CD14-positive monocyte (primary cell): ENCODE measurements at regions not wholly inside any gene's neighbourhood (a gene's known extent, or its start where the extent isn't known, plus 50 kb on each side); places are given as distances from the start of the nearest gene placed in this dataset.

Experiments used
- DNase-seq, 3 donors: peaks; one replicate each; pipeline ENCODE4 v3.0.0-alpha.2; 2011 to 2022
- H2AFZ ChIP-seq: 2 replicates; pipeline ENCODE4 v1.6.0; 2012; ENCODE audit warnings: mild to moderate bottlenecking, low read depth, low read length, inconsistent platforms; ENCODE audit not compliant: insufficient read depth, poor library complexity, severe bottlenecking
- H3K27ac ChIP-seq, 2 donors: 1 replicate in 1 of 2; 2 replicates in 1 of 2; pipeline ENCODE4 v1.5.1; 2012 to 2013; ENCODE audit warnings: low read length in 2 of 2, control low read depth in 1 of 2, inconsistent platforms in 1 of 2, low read depth in 1 of 2, mild to moderate bottlenecking in 1 of 2
- H3K27me3 ChIP-seq, 2 donors: one replicate each; pipeline versions ENCODE4 v1.6.0 to v1.6.1; 2011 to 2013; ENCODE audit warnings: low read length in 2 of 2; ENCODE audit not compliant: control insufficient read depth in 2 of 2, insufficient read depth in 2 of 2
- H3K36me3 ChIP-seq, 2 donors: replicated peaks in 1 of 2; 1 replicate in 1 of 2; 2 replicates in 1 of 2; pipeline versions ENCODE4 v1.5.1 to v1.6.1; 2012 to 2013; ENCODE audit warnings: low read length in 2 of 2, control low read depth in 1 of 2, inconsistent platforms in 1 of 2, mild to moderate bottlenecking in 1 of 2; ENCODE audit not compliant: insufficient read depth in 2 of 2, control insufficient read depth in 1 of 2
- H3K4me1 ChIP-seq, 2 donors: 1 replicate in 1 of 2; 2 replicates in 1 of 2; pipeline versions ENCODE4 v1.5.1 to v1.6.1; 2012 to 2013; ENCODE audit warnings: low read length in 2 of 2, control low read depth in 1 of 2, inconsistent platforms in 1 of 2, mild to moderate bottlenecking in 1 of 2, moderate library complexity in 1 of 2; ENCODE audit not compliant: insufficient read depth in 2 of 2, control insufficient read depth in 1 of 2
- H3K4me2 ChIP-seq: replicated peaks from 2 replicates; pipeline ENCODE3; 2012; ENCODE audit warnings: low read length, moderate library complexity, mild to moderate bottlenecking; ENCODE audit not compliant: poor library complexity, severe bottlenecking; ENCODE audit errors: extremely low read depth
- H3K4me3 ChIP-seq, 3 experiments: fragments of 200-600 bp in 1 of 3; sonication (generic) in 1 of 3; replicated peaks in 1 of 3; 1 replicate in 2 of 3; 2 replicates in 1 of 3; pipeline ENCODE4 v1.5.1; 2011 to 2013; ENCODE audit warnings: low read length in 3 of 3, mild to moderate bottlenecking in 3 of 3, control low read depth in 2 of 3, low read depth in 2 of 3, inconsistent platforms in 1 of 3, moderate library complexity in 1 of 3
- H3K79me2 ChIP-seq: 2 replicates; pipeline ENCODE4 v1.6.0; 2012; ENCODE audit warnings: mild to moderate bottlenecking, control low read depth, inconsistent platforms, low read length, moderate library complexity; ENCODE audit not compliant: insufficient read depth
- H3K9ac ChIP-seq: 2 replicates; pipeline ENCODE4 v1.6.0; 2017; ENCODE audit warnings: low read length, mild to moderate bottlenecking; ENCODE audit not compliant: insufficient read depth, poor library complexity, severe bottlenecking
- H3K9me3 ChIP-seq, 2 donors: replicated peaks in 1 of 2; 1 replicate in 1 of 2; 2 replicates in 1 of 2; pipeline versions ENCODE4 v1.5.1 to v1.6.1; 2012 to 2013; ENCODE audit warnings: low read length in 2 of 2, control low read depth in 1 of 2; ENCODE audit not compliant: control insufficient read depth in 1 of 2, insufficient read depth in 1 of 2
- H4K20me1 ChIP-seq: 2 replicates; pipeline ENCODE4 v1.6.0; 2012; ENCODE audit warnings: mild to moderate bottlenecking, low read length, control low read depth, moderate library complexity; ENCODE audit not compliant: insufficient read depth
- H3K27ac Mint-ChIP-seq, 7 donors: one replicate each; pipeline ENCODE4 v1.8.0; 2020; ENCODE audit warnings: mild to moderate bottlenecking in 7 of 7, mixed read lengths in 7 of 7, moderate library complexity in 6 of 7, inconsistent platforms in 2 of 7
- H3K27me3 Mint-ChIP-seq, 3 donors: one replicate each; pipeline ENCODE4 v1.8.0; 2021 to 2022; ENCODE audit warnings: low read depth in 3 of 3, mild to moderate bottlenecking in 3 of 3, mixed read lengths in 3 of 3, moderate library complexity in 3 of 3, inconsistent platforms in 1 of 3
- H3K36me3 Mint-ChIP-seq, 2 donors: one replicate each; pipeline ENCODE4 v1.8.0; 2020; ENCODE audit warnings: mixed read lengths in 2 of 2, inconsistent platforms in 1 of 2, mild to moderate bottlenecking in 1 of 2
- H3K4me1 Mint-ChIP-seq: one replicate; pipeline ENCODE4 v1.8.0; 2020; ENCODE audit warnings: mild to moderate bottlenecking, mixed read lengths
- H3K4me3 Mint-ChIP-seq, 2 donors: one replicate each; pipeline ENCODE4 v1.8.0; 2020; ENCODE audit warnings: mild to moderate bottlenecking in 2 of 2, mixed read lengths in 2 of 2, moderate library complexity in 1 of 2
- H3K9me3 Mint-ChIP-seq, 7 donors: one replicate each; pipeline ENCODE4 v1.8.0; 2020 to 2022; ENCODE audit warnings: mixed read lengths in 7 of 7, mild to moderate bottlenecking in 6 of 7, moderate library complexity in 6 of 7, inconsistent platforms in 2 of 7
- CTCF ChIP-seq: fragments of 200-600 bp; IDR thresholded peaks from one replicate; pipeline ENCODE4 v1.8.0; 2022; ENCODE audit warnings: antibody characterized with exemption, mild to moderate bottlenecking
- WGBS: methylation state at CpG from one replicate; pipeline ENCODE4 v1.1.5; 2013; ENCODE audit warnings: missing lambda C conversion rate; ENCODE audit not compliant: insufficient coverage; 5-methylcytosine and 5-hydroxymethylcytosine counted together
- intact Hi-C, 2 donors: fragments of 100-400 bp; cut with micrococcal nuclease; formaldehyde crosslinking; loops; one replicate each; pipeline versions ENCODE4 v1.15.0 to v1.15.1; 2023

DNA sequence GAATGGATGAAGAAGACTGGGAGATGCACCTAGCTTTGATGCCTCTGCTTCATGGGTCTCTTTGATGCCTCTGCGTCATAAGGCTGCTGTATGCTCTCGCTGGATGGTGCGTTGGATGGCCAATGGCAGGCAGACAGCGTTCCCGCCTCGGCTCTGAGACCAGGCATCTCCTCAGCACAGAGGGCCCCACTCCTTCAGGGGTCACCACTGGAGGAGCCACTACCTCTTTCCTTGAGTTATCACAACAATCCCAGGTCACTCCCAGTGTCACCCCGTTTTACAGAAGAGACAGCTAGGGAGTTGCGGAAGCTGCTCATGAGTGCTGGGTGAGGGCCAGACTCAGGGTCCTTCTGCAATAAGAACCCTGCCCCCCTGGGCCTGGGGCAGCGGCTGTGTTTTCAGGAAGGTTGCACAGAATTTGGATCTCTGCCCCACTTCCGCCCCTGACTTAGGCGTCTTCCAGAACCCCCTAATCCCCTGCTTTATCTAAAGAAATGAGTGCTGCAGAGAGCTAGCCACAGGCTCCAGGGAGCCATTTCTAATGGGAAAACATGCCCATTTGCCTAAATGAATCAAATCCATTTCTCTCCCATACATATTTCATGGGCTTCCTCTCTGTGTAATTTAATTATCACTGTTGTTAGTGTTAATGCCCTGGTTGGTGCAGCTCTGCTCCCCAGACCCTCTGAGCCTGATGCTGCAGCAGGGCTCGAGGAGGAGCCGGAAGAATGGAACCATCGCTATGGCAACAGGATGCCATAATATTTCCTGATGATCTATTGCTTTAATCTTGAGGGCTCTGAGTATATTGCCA lies 131.8 kb upstream of the HS6ST1 start:
- Histone ChIP-seq H3K36me3 (no peaks in the 10 kb centered on the region), H3K27ac (no peak overlapping the region), H3K4me1 (no peaks in the 10 kb centered on the region), H3K27me3 (no peaks in the 10 kb centered on the region), H4K20me1 (no peaks in the 10 kb centered on the region), H3K9ac (no peak overlapping the region), H3K4me3 (no peak overlapping the region), H3K4me2 (no peak overlapping the region), H3K79me2 (no peaks in the 10 kb centered on the region), H2AFZ (no peak overlapping the region), H3K9me3 (peaks cover 0 to 3% of the 10 kb centered on the region in 2 donors)
- 86% methylated on average over 7 of the region's 14 CpGs for WGBS
- Mint-ChIP-seq H3K27ac (peak overlapping the region in 2 of 7 donors; percentile 47 to 54), H3K36me3 (no peaks in the 10 kb centered on the region), H3K9me3 (peaks cover 0 to 15% (median 8%) of the 10 kb centered on the region in 7 donors), H3K4me1 (peaks cover 2% of the 10 kb centered on the region), H3K4me3 (no peak overlapping the region), H3K27me3 (peaks cover 0 to 9% (median 7%) of the 10 kb centered on the region in 3 donors)
- DNase-seq: no peak
- TF ChIP-seq CTCF: no peak
- intact Hi-C loops: no loop called here

DNA sequence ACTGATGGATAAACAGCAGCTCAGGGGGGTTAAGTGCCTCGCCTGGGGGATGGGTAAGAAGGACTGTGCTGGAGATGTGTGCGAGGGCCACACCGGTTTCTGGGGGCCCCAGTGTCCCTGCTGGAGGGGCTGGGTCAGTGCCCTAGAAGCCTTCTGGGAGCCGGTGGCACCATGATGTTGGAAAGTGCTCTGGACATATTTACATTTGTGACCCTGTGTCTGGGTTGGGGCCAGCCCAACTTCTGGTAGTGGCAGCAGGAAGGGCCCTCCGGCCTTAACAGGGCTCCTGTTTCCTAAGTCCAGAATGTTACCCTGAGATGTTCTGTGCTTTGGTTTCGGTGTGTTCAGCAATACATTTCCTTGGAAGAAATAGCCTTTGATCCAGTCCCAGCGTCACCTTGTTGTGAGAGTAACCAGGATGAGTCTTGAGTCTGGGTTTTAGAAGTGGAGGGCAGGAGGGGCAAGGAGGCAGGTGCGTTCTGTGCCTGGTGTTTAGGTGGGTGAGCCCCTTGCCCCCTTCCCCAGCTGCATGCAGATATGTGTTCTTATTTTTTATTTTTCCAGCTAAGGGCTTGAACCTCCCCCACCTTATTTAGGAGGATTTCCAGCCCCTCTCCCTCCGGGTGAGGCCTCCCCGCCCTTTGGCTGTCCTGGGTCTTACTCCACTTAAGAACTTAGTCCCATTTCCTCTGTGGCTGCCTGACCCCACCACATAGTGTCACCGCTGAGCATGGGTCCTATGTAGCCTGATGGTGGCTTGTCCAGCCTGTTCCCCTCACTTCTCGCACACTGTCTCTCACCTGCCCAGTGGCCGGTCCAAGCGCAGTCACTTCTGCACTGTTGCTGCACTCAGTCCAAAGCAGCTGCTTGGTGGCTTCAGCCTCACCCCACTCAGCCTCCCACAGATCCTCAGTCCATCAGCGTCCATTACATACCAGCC lies 132.7 kb upstream of the HS6ST1 start:
- Histone ChIP-seq H2AFZ (no peak overlapping the region), H3K27me3 (no peaks in the 10 kb centered on the region), H3K4me1 (no peaks in the 10 kb centered on the region), H4K20me1 (no peaks in the 10 kb centered on the region), H3K9me3 (peaks cover 0 to 3% of the 10 kb centered on the region in 2 donors), H3K4me3 (no peak overlapping the region), H3K27ac (no peak overlapping the region), H3K9ac (no peak overlapping the region), H3K36me3 (no peaks in the 10 kb centered on the region), H3K4me2 (no peak overlapping the region), H3K79me2 (no peaks in the 10 kb centered on the region)
- intact Hi-C loops: no loop called here
- peaks cover 2% of the 10 kb centered on the region for H3K4me1 Mint-ChIP-seq
- H3K36me3 Mint-ChIP-seq: no peaks in the 10 kb centered on the region
- TF ChIP-seq CTCF: no peak
- peaks cover under 1 to 7% (median 5%) of the 10 kb centered on the region in 3 donors for H3K27me3 Mint-ChIP-seq
- 86% methylated on average over 13 of the region's 15 CpGs for WGBS
- no peak overlapping the region for H3K4me3 Mint-ChIP-seq
- no peak for DNase-seq
- peaks cover 0 to 15% (median 8%) of the 10 kb centered on the region in 7 donors for H3K9me3 Mint-ChIP-seq
- H3K27ac Mint-ChIP-seq: no peak overlapping the region
